ENCODE measurements at regions not wholly inside any gene's neighbourhood (a gene's known extent, or its start where the extent isn't known, plus 50 kb on each side); places are given as distances from the start of the nearest gene placed in this dataset.
A peak's percentile ranks its signal among the peaks of the same experiment; 100 is the strongest.

- no peak for DNase-seq
Measured at GRCh38 chr4:80145739-80146138, 51.6 kb upstream of the PRDM8 start.

DNA sequence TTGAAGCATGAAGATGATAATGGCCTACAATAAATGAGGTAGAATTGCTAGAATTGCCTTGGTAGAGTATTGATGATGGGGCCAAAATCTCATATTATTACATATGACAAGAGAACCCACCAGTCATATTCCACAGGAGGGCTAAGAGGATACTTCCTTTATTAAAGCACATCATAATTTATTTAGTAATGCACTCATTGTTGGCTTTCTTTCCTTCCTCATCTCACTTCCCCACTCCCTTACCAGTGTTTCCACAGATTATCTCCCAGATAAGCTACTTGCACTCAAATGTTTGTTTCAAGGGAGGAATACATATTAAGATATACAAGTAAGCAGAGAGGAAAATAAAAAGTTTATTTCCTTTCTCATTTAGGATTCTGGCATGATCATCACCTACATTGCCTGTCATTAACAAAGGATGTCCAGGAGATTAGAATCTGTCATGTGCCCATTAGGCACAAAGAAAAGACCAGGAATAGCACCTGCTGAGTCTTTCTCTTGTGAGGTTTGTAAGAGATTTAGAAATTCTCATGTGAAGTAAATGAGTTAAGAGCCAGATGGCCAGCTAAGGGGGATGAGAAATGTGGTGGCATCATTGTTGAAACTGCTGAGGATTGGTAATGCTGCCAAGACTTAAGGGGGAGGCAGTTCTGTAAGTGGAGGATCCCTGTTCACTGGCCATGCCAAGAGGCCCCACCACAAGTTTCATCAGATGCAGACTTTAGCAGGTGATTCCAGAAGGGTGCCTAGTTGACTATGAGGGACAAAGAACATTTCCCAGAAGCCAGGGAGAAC lies 52.4 kb upstream of the PRDM8 start:
- no peak for DNase-seq

- DNase-seq, result no peak
Measured at GRCh38 chr4:80143307-80143679, 54.0 kb upstream of the PRDM8 start.

- no peak for DNase-seq
Measured at GRCh38 chr4:80142394-80143306, 54.7 kb upstream of the PRDM8 start.

GRCh38 chr4:80141543-80141942 lies 55.8 kb upstream of the PRDM8 start:
- no peak for DNase-seq

DNA sequence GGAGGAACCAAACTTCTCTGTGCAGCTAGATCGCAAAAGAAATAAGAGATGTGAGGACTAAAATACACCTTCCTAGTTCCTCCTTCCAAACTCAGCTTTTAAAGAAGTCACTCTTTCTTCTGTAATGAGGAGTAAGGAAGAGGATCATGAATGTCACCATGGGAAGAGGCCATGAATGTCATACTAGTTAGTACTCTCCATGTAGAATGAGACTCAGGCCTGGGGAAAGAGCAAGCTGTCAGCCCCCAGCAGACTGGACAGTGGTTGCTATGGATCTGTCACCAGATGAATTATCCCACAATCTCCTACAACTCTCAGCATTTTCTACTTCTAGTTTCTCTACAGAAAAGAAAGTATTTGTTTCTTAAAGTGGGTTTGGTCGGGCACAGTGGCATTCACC lies 57.1 kb upstream of the PRDM8 start:
- no peak for DNase-seq

GRCh38 chr4:80139671-80140070 lies 57.6 kb upstream of the PRDM8 start:
- DNase-seq, result no peak

DNA sequence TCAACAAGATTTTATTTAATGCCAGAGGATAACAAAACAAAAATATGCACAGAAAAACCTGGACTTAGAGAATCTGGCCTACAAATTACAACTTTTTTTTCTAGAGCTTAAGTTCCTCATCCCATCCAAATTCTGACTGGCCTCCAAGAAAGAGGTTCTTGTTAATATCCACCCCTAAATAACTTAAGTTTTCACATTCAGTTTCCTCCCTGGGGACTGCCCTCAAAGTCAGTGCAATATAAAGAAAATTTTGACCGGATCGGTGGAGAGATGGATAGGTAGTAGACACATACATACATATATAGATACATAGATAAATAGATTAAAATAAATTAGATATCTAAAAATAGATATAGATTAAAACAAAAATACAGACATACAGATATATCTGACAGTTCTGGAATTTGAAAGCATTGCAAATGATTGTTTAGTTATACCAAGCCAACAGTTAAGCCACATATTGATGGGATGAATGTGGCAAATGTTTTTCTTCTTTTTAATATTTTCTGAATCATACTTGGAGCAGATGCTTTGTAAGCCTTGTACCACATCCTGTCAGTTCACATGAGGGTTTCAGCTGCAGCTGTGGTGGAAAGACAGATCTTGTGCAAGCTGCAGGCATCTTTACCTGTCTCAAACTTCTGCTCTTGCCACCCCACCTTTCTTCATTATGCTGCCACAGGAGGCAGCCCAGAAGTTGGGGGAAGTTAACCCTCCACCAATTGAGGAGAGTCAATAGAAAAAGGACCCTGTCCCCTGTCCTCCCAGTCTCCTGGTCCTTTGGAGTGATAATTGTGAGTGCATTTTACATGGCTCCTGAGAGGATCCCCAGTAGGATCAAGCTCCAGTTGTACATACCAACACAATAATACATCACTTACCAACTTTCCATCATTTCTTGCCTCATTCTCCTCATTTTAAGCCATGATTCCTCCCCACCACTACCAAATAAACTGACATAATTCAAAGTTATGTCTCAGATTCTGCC lies 58.5 kb upstream of the PRDM8 start:
- peak; percentile 38 to 46 for DNase-seq

DNA sequence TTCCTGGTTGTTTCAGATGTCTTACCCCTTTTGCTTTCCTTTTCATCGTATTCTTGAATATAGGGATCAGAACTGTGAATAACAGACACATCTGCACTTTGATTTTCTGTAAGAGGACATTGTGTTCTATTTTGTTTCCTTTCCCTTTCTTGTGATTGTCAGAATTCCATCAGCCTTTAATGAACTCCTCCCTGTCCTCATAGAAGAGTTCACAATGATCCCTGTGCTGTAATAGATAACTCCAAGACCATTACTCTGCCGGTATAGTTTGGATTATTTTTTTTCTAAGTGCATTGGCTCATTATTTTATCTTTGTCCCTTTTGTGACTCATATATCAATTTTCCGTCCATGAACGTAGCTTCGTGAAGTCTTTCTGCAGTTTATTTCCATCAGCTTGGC lies 59.7 kb upstream of the PRDM8 start:
- DNase-seq, result no peak

DNA sequence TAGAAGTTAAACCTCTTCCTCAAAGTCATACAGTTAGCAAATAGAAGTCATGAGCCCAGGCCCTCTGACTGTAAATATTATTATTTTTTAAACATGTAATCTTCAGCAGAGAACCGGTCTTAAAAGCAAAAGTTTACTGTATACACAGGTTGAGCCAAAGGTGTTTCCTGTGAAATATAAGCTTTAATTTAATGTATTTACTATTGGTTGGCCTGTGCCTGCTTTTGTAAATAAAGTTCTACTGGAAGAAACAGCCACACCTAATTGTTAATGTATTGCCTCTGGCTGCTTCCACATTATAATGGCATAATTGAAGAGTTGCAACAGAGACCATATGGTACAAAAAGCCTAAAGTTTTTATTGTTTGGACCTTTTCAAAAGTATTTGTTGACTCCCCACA lies 61.0 kb upstream of the PRDM8 start:
- no peak for DNase-seq

DNA sequence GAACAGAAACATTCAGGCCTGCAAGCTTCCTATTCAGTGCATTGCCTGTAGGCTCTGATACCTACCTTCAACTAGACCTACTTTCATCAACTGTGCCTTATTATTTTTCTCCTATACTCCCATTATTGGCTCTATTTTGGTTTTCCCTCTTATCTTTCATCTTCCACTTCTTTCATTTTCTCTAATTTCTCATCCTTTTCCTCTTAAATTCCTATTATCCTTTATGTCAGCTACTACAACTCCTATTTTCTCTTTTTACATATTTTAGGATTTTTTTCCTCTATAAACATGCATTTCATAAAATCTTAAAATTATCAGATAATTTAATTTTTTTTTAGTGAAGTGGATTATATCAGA lies 61.6 kb upstream of the PRDM8 start:
- DNase-seq, result no peak

GRCh38 chr4:80134936-80135701 lies 62.1 kb upstream of the ANTXR2 start:
- DNase-seq, result no peak

DNA sequence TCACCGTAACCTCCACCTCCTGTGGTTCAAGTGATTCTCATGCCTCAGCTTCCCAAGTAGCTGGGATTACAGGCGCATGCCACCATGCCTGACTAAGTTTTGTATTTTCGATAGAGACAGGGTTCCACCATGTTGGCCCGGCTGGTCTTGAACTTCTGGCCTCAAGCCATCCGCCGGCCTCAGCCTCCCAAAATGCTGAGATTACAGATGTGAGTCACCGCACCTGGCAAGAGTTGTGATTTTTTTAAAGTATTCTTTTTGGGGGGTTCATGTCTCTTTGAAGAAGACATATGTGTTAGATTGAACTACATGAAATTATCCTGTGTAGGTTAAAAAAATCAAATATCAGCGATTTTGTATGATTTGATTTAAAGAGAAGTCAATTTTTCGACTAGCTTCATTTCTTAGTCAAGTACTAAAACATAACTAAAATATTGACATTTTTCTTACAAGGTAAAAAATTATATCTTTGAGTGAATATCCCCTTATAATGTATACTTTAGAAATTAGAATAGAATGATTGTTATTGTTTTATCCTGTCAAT lies 60.3 kb upstream of the ANTXR2 start:
- DNase-seq, result no peak

- no peak for DNase-seq
Measured at GRCh38 chr4:80129785-80130184, 56.8 kb upstream of the ANTXR2 start.

GRCh38 chr4:80128941-80129340 lies 55.9 kb upstream of the ANTXR2 start:
- no peak for DNase-seq

- no peak for DNase-seq
Measured at GRCh38 chr4:80127870-80128419, 54.9 kb upstream of the ANTXR2 start.

DNA sequence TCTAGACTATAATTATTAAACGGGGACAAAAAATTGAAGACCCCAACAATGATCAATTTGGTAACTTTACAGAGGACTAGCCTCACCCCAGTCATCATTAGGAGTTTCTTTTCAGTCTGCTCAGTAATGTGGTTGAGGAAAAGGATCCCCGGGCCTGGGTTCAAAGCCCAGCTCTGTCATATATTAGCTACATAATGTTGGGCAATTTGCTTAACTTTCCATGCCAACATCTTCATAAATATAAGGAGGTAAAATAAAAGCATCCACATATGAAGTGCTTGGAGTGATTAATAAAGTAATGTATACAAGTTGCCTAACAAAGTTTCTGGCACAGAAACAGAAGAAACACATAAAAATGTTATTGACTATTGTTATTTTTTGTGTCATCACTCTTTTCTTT lies 53.4 kb upstream of the ANTXR2 start:
- no peak for DNase-seq

DNA sequence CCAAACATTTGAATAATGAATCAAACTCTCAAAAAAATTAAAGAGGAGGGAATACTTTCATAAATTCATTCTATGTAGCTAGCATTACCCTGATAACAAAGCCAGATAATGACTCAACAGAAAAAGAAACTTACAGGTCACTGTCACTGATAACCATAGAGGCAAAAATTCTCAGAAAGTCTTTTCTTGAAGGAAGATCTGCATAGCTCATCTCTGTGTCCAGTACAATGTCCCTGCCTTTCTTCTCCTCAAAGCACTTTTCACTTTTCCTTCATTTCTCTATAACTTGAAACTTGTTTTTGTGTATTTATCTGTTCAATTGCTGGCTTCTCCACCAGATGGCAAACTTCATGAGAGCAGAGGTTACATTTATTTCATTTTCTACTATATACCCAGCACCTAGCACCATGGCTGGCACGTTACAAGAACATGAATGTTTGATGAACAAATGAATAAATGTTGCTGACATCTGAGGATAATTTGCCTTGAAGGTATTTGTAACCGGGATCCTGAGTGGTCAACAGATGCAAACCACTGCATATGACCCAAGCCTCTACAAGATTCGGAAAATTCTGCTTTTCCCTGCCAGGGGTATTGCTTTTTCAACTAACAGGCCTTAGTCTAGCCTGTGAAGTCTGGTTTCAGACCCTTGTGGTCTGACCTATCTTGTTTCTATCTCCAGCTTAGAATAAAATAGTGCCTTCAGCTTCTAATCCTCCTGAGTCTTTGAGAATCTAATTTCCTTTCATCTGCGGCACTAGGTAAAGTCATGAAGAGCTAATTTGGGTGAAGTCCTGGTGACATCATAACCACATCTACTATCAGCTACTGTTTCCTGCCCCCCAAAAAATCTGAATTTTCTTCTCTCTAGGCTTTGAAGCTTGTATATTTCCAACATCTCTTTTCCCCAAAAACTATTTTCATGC lies 52.5 kb upstream of the ANTXR2 start:
- peak; percentile 14 to 17 for DNase-seq

DNA sequence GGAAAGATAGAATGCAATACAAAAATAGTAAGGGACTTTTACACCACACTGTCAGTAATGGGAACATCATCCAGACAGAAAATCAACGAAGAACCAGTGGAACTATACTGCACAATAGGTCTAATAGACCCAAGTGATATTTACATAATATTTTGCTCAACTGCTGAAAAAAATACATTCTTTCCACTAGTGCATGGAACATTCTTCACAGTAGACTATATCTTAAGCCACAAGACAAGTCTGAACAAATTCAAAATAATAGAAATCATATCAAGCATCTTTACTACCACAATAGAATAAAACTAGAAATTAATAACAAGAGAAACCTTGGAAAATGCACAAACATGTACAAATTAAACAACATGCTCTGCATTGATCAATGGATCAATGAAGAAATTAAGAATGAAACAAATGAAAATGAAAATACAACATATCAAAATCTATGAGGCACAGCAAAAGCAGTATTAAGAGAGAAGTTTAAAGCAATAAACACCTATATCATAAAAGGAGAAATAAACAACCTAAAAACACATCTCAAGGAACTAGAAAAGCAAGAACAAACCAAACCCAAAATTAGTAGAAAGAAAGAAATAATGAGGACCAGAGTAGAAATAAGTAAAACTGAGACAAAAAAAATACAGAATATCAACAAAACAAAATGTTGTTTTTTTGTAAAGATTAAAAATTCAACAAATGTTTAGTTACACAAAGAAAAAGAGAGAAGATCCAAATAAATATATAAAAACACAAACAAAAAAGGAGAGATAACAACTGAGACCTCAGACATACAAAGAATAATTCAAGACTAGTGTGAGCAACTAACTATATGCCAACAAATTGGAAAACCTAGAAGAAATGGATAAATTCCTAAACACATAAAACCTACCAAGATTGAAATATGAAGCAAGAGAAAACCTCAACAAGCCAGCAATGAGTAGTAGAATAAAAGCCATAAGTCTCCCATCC lies 51.5 kb upstream of the ANTXR2 start:
- no peak for DNase-seq

All from activated CD4-positive, alpha-beta T cell treated with anti-CD3 and anti-CD28 coated beads, Interleukin-2, amount 50 U/mL, for 4 hours (primary cell).